Prostate gland (tissue), 2 donors: ENCODE measurements at regions not wholly inside any gene's neighbourhood (a gene's known extent, or its start where the extent isn't known, plus 50 kb on each side); places are given as distances from the start of the nearest gene placed in this dataset.
A peak's percentile ranks its signal among the peaks of the same experiment; 100 is the strongest.

ENCODE experiments used
- DNase-seq: peaks from one replicate; pipeline ENCODE4 v3.0.0-alpha.2; 2019; ENCODE audit warnings: low spot score
- H3K27ac ChIP-seq, 2 donors: fragments of 200-600 bp; sonication (generic); 2 replicates each; pipeline ENCODE4 v1.5.1; 2017 to 2019
- H3K27me3 ChIP-seq: fragments of 200-600 bp; sonication (generic); replicated peaks from 2 replicates; pipeline ENCODE4 v1.5.1; 2019; ENCODE audit not compliant: insufficient read depth
- H3K36me3 ChIP-seq, 2 donors: fragments of 200-600 bp; sonication (generic); 1 replicate in 1 of 2; 2 replicates in 1 of 2; pipeline versions ENCODE4 v1.5.1 to v1.8.1; 2017 to 2019
- H3K4me1 ChIP-seq: fragments of 200-600 bp; sonication (generic); replicated peaks from 2 replicates; pipeline ENCODE4 v1.5.1; 2019
- H3K4me3 ChIP-seq, 2 donors: fragments of 200-600 bp; sonication (generic); 2 replicates each; pipeline ENCODE4 v1.5.1; 2017 to 2019
- H3K9me3 ChIP-seq: fragments of 200-600 bp; sonication (generic); 2 replicates; pipeline ENCODE4 v1.5.1; 2017
- POLR2A ChIP-seq: fragments of 450-650 bp; IDR thresholded peaks from one replicate; pipeline ENCODE4 v1.6.1; 2016; ENCODE audit warnings: antibody characterized with exemption, mild to moderate bottlenecking
- POLR2AphosphoS5 ChIP-seq: sonication (generic); formaldehyde crosslinking; IDR thresholded peaks from one replicate; pipeline ENCODE4 v1.6.1; 2017; ENCODE audit warnings: antibody characterized with exemption
- WGBS: methylation state at CpG from one replicate; pipeline ENCODE4 v1.1.5; 2018; 5-methylcytosine and 5-hydroxymethylcytosine counted together
- intact Hi-C: fragments of 100-400 bp; cut with DNase I; formaldehyde crosslinking; loops from one replicate; pipeline ENCODE4 v1.14.2; 2022
- TF ChIP-seq, protein P1 (sequence below), 4 experiments: fragments of 200-600 bp in 2 of 4; fragments of 450-650 bp in 2 of 4; sonication (generic) in 2 of 4; IDR thresholded peaks; 1 replicate in 3 of 4; 2 replicates in 1 of 4; pipeline ENCODE4 v1.5.1; 2016 to 2019; ENCODE audit warnings: antibody characterized with exemption in 4 of 4, mild to moderate bottlenecking in 2 of 4, moderate library complexity in 2 of 4

DNA sequence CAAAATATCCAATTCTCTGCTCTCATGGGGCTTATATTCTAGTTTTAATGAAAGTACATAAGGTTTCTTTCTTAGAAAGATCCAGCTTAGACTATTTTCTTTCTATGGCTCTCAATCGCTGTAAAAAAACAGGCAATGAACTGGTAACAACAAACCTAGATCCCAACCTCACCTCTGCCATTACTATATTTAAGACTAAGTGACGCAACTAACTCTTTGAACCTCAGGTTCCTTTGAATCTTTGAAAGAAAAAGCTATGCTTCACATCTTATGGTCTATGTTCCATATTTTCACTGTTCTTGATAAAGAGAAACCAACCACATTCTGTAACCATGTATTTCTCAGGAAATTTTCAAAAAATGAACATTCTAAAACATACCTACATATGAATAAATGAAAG, 88.5 kb downstream of the ELAPOR2 start:
- Histone ChIP-seq H3K4me3 (no peak overlapping the region), H3K27me3 (no peaks in the 10 kb centered on the region), H3K9me3 (no peaks in the 10 kb centered on the region)

DNA sequence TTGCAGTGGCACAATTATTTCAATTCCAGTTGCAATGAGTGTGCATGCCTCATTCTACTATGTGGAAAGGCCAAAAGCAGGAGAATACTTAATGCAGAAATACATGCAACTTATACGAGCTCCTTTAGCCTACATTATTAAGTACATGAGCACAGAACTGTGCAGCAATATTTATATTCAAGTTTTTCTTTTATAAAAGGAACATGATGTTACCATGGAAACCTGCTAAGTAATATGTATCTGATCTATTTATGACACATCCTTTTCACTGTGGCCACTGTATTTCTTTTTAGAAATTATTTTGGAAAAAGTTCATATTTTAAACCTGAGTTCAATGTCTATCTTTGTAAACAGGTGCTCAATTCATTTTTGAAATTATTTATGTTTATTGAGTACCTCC, 88.9 kb downstream of the ELAPOR2 start:
- Histone ChIP-seq H3K36me3 (no peaks in the 10 kb centered on the region), H3K27ac (no peak overlapping the region), H3K4me1 (no peaks in the 10 kb centered on the region), H3K27me3 (no peaks in the 10 kb centered on the region), H3K9me3 (no peaks in the 10 kb centered on the region), H3K4me3 (no peak overlapping the region)
- WGBS: 74% methylated on average over 1 of the region's 1 CpG
- no peak for DNase-seq
- TF ChIP-seq POLR2A: no peak
- TF ChIP-seq POLR2AphosphoS5: no peak
- TF ChIP-seq, protein P1, sequence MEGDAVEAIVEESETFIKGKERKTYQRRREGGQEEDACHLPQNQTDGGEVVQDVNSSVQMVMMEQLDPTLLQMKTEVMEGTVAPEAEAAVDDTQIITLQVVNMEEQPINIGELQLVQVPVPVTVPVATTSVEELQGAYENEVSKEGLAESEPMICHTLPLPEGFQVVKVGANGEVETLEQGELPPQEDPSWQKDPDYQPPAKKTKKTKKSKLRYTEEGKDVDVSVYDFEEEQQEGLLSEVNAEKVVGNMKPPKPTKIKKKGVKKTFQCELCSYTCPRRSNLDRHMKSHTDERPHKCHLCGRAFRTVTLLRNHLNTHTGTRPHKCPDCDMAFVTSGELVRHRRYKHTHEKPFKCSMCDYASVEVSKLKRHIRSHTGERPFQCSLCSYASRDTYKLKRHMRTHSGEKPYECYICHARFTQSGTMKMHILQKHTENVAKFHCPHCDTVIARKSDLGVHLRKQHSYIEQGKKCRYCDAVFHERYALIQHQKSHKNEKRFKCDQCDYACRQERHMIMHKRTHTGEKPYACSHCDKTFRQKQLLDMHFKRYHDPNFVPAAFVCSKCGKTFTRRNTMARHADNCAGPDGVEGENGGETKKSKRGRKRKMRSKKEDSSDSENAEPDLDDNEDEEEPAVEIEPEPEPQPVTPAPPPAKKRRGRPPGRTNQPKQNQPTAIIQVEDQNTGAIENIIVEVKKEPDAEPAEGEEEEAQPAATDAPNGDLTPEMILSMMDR (IDR thresholded peaks at IDR 0.05): no peak
- intact Hi-C loops: no loop called here

More for the DNA sequence above, 88.5 kb downstream of the ELAPOR2 start:
- Histone ChIP-seq H3K27ac (no peak overlapping the region), H3K36me3 (no peaks in the 10 kb centered on the region), H3K4me1 (no peaks in the 10 kb centered on the region)
- DNase-seq: no peak
- intact Hi-C loops: no loop called here
- 97% methylated on average over 2 of the region's 2 CpGs for WGBS
- TF ChIP-seq POLR2A (no peak), POLR2AphosphoS5 (no peak)
- TF ChIP-seq, protein P1 (IDR thresholded peaks at IDR 0.05): no peak

DNA sequence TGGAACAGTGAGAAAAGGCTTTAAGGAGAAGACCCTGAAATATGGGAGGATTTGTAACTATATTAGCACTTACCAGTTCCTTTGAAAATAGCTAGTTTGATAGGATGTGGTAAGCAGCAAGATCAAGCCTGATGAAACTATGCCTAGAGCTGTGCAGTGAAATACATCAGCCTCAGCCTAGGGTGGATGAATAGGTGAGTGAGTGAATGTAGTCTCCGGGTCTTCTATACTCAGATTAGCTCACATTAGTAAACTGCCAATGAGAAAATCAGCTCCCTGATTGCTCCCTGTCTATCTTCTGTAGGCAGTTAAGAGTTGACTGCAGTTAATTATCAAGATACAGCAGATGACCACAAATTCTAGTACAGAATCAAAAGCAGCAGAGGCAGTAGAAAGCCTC, 89.6 kb downstream of the ELAPOR2 start:
- 83% methylated on average over 1 of the region's 1 CpG for WGBS
- H3K27ac ChIP-seq: no peak overlapping the region

DNA sequence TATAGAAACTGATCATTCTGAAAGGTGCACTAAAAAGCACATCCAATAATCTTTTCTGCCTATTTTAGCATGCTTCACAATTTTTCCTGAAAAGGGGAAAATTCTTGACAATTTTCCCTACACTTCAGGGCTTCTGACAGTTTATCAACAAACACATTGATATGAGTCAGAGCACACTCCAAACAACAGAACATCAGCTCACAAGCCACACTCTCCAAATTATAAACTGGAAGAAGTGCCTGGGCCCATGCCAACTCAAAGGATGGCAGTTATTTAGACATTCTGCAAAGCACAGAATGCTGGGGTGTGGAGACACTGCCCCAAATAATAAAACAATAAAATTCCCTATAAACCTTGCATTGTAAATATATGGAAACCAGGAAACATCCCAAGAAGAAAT, 90.8 kb downstream of the ELAPOR2 start:
- no peaks in the 10 kb centered on the region for H3K4me1 ChIP-seq
- intact Hi-C loops: no loop called here
- no peak overlapping the region for H3K4me3 ChIP-seq
- H3K36me3 ChIP-seq: no peaks in the 10 kb centered on the region
- no peaks in the 10 kb centered on the region for H3K9me3 ChIP-seq
- H3K27ac ChIP-seq: no peak overlapping the region
- TF ChIP-seq, protein P1 (IDR thresholded peaks at IDR 0.05): no peak
- no peak for TF ChIP-seq POLR2AphosphoS5
- TF ChIP-seq POLR2A: no peak
- H3K27me3 ChIP-seq: no peaks in the 10 kb centered on the region
- no peak for DNase-seq

More for the DNA sequence above, 89.6 kb downstream of the ELAPOR2 start:
- intact Hi-C loops: no loop called here
- Histone ChIP-seq H3K4me1 (no peaks in the 10 kb centered on the region), H3K27me3 (no peaks in the 10 kb centered on the region), H3K9me3 (no peaks in the 10 kb centered on the region), H3K36me3 (no peaks in the 10 kb centered on the region), H3K4me3 (no peak overlapping the region)
- TF ChIP-seq, protein P1 (IDR thresholded peaks at IDR 0.05): no peak
- TF ChIP-seq POLR2AphosphoS5 (no peak), POLR2A (no peak)
- no peak for DNase-seq

DNA sequence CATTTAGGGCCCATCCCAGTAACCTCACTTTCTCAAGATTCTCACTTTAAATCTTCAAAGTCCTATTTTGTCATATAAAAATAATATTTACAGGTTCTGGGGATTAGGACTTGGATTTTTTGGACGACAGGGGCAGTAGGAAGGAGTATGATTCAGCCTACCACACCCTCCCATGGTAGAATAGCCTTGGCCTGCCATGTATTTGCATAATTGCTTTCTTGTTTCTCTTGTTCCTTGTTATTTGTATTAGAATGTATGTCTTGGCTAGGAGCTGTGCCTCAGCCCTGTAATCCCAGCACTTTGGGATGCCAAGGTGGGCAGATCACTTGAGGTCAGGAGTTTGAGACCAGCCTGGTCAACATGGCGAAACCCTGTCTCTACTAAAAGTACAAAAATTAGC, 92.5 kb downstream of the ELAPOR2 start:
- WGBS: 62% methylated on average over 2 of the region's 2 CpGs
- intact Hi-C loops: no loop called here
- H3K27me3 ChIP-seq: no peaks in the 10 kb centered on the region

More for the DNA sequence above, 92.5 kb downstream of the ELAPOR2 start:
- no peak for DNase-seq
- no peaks in the 10 kb centered on the region for H3K4me1 ChIP-seq
- no peaks in the 10 kb centered on the region for H3K9me3 ChIP-seq
- no peak overlapping the region for H3K27ac ChIP-seq
- H3K36me3 ChIP-seq: no peaks in the 10 kb centered on the region
- peak; percentile 56 for TF ChIP-seq POLR2AphosphoS5
- TF ChIP-seq, protein P1 (IDR thresholded peaks at IDR 0.05): no peak
- H3K4me3 ChIP-seq: no peak overlapping the region
